ENCODE measurements at regions not wholly inside any gene's neighbourhood (a gene's known extent, or its start where the extent isn't known, plus 50 kb on each side); places are given as distances from the start of the nearest gene placed in this dataset.

DNA sequence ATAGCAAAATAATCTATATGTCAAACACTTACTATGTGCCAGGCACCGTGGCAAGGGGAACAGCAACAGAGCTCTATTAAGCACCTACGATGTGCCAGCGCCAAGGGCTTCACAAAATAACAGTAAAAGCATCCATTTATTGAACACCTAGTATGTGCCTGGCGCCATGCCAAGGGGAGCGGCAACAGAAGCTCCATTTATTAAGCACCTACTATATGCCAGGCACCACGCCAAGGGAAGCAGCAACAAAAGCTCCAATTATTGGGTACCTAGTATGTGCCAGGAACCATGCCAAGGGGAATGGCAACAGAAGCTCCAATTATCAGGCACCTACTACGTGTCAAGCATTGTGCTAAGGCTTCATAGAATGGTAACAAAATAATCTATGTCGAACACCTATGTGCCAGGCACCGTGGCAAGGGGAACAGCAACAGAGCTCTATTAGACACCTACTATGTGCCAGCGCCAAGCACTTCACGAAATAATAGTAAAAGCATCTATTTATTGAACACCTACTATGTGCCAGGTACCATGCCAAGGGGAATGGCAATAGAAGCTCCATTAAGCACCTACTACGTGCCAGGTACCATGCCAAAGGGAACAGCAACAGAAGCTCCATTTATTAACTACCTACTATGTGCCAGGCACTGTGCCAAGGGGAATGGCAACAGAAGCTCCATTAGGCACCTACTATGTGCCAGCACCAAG is 107.7 kb downstream of the PTPRS start:
- TF ChIP-seq, protein P1, sequence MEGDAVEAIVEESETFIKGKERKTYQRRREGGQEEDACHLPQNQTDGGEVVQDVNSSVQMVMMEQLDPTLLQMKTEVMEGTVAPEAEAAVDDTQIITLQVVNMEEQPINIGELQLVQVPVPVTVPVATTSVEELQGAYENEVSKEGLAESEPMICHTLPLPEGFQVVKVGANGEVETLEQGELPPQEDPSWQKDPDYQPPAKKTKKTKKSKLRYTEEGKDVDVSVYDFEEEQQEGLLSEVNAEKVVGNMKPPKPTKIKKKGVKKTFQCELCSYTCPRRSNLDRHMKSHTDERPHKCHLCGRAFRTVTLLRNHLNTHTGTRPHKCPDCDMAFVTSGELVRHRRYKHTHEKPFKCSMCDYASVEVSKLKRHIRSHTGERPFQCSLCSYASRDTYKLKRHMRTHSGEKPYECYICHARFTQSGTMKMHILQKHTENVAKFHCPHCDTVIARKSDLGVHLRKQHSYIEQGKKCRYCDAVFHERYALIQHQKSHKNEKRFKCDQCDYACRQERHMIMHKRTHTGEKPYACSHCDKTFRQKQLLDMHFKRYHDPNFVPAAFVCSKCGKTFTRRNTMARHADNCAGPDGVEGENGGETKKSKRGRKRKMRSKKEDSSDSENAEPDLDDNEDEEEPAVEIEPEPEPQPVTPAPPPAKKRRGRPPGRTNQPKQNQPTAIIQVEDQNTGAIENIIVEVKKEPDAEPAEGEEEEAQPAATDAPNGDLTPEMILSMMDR (IDR thresholded peaks at IDR 0.05; ENCODE audit: low read depth, low read length): no peak
- TF ChIP-seq EZH2phosphoT487 (IDR thresholded peaks at IDR 0.05; ENCODE audit: low read depth): no peak

Data from OCI-LY3 (cell line).